ENCODE measurements at regions not wholly inside any gene's neighbourhood (a gene's known extent, or its start where the extent isn't known, plus 50 kb on each side); places are given as distances from the start of the nearest gene placed in this dataset.

DNA sequence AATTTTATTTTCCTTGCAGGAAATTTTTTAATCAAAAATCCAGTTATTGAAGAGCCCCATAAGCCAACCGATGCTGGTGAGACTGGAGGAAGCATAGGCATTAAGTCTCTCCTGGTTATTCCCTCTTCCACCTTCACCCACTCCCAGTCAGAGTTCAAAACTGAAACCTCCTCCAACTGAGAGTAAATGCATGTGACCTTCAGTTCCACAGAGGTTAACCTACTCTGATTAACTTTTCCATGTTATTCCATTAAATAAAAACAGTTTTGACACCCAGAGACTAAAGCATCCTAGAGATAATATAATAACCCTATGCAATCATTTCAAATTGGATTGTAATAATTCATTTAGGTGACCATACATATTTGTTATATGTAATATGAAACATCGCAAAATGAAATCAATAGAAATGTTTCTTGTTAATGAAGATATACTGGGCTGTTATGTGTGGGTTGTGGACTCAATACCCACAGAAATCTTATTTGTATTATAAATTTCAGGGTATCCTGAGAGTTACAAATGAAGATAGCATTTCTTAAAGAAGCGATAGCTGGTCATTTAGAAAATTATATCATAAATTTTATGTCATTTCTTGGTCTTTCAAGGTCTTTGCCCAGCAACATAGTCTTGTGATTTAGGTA is 376.5 kb downstream of the SETD4 start:
- DNase-seq: no peak

DNA sequence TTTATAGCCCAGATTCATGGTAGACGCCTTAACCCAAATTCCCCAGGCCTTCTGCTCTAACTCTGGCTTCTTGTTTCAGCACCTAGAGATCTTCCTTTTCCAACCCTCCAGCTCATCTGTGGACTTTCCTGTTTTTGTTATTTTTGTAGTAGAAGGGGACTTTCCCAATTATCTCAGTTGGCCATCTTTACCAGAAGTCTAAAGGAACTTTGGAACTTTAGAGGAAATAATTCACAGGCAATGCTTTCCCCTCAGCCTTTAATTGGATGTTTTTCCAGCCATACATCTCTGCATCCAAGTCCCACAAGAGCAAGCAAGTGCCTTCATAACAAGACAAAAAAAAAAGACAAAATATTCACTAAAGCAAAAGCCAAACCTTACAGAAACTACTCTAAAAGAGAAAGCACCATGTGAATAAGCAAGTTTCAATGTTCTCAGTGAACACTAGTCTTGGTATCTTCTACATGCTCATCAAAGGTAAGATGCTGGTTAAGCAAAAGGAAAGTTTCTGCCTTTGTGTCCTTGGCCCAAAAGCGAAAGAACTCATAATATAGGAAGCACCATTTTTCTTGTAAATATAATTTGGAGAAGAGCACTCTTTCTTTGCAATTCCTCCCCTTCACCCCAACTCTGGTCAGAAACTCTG is 377.3 kb downstream of the SETD4 start:
- DNase-seq: no peak

DNA sequence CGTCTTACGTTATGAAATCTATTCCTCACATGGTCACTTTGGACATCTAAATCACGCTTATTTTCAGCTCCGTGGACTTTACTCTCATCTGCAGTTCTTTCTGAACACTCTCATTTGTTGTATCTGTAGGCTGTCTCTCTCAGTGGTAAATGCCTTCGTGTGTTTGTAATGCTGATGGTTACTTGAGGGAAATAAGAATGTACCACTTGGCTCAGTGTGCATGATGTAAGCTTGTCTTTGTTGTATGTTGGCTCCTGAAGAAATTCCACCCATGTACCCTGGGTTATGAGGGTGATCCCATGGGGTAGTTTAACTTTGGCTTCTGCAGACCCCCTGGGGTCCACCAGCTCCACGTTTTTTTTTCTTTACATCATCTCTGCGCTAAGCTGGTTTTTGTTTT is 378.4 kb downstream of the SETD4 start:
- DNase-seq: no peak

DNA sequence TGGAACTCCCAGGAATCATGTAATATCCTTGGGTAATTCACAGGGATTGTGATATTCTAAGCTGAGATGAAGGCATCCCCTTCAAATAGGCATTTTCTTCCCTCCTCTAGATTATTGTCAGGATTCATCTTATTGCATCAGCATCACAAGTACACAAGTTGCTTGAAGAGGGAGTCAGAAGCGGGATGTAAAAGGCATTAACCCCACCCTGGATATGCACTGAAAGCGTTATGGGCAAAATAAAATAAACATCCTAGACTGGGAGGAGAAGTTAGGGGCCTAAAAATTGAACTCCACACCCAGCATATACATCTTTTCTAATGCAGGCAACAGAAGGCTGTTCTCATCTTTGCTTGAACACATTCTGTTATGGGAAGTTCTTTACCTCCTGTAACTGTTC is 381.2 kb downstream of the SETD4 start:
- no peak for DNase-seq

DNA sequence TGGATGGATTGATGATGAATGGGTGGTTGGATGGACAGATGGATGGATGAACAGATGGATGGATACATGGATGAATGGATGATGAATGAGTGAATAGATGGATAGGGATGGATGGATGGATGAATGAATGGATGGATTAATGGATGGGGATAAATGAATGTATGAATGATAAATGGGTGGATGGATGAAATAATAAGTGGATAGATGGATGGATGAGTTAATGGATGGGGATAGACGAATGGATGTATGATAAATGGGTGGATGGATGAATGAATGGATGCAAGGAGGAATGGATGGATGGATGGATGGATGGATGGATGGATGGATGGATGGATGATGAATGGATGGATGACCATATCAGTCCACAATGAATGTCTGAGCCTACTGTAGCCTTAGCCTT is 381.9 kb downstream of the SETD4 start:
- DNase-seq: no peak

DNA sequence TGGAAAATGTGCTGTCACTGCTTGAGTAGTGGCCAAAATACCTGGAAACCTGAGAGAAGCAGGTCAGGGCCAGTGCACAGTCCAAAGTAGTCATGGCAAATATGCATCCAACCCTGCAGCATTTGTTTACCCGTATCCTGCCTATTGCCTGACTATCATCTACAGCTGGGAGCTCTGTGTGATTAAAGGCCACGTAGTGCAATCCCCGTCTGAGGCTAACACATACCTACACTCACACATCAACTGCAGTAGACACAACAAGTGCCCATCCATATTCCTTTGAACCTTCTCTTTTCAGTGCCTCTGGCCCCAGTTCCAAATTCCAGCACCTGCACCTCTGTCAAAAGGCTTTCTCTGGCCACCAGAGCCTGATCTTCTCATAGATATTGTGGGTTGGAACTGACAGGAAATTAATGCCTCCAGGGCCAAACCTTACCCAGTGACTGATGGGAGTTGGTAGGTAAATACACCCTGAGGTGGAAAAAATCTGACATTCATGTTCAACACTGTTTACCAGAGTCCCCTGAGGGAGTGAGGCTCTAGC is 383.0 kb downstream of the SETD4 start:
- no peak for DNase-seq

DNA sequence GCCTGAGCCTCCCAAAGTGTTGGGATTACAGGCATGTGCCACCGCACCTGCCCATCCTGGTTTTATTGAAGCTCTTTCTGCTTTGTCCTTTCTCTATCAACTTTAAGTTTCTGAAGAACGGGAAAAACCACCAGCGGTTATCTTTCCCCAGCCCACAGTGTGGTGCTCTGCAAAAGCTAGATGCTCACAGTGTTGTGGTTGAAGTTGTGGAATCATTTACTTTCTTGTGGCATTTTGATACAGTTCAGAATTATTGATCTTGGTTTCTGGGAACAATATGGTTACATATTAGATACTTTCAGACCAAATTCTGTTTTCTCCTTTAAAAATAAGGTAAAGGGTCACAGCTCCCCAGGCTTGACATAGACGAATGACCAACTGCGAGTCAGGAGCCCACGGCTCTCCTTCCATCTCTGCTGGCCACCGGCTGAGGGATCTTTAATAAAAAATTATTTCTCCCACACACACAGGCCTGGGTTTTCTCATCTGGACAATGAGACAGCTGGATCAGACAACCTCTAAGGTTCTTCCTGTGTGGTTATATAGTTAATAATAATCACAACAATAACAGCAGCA is 385.3 kb downstream of the SETD4 start:
- DNase-seq: no peak

DNA sequence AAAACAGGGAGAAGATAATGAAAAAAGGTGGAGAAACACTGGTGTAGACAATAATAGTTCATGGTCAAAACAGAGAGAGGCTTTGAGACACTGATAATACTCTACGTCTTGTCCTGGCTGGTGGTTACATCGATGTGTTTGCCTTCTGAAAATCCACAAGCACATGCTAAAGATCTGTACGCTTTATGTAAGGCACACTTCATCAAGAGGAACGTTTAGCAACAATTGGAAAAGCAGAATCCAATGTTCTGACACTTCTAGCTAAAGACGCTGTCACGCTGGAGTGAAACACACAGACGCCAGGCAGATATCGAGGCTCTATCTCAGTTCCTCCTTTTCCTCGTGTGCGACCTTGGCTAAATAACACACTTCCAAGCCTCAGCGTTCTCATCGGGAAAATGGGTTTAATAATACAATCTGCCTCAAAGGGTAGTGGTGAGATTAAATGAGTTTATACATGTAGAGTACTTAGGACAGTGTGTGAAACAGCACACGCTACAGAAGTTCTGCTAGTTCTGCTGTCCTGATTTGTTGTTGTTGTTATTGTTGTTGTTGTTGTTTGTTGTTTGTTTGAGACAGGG is 386.1 kb downstream of the SETD4 start:
- no peak for DNase-seq

DNA sequence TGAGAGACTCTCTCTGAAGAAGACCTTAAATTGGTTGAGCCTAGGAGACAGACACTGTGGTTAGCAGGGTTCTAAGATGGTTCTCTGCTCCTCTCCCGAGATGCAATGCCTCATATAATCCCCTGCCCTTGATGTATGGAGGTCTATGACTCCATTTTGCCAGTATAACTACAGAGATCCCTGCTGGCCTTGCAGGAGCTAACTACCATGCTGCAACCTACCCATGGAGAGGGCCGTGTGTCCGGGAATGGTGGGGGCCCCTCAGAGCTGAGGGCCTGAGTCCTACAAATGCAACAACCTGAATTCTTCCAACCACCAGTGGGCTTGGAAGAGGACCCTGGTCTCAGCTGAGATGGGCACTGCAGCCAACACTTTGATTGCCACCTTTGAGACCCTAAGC is 388.0 kb downstream of the SETD4 start:
- no peak for DNase-seq

DNA sequence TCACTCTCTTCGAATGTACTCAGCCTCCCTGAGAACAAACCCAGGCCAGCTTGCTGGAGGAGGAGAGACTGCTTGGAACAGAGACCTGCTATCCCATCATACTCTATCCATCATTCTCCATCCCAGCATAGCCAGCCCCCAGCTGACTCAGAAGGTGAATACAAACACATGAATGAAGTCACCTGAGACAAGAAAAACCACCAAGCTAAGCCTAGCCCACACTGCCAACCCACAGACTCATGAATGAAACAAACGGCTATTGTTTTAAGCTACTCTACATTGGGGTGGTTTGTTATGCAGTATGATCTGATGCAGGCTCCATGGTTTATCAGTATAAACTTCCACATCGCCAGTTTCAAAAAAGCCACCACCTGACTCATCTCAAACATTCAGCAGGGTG is 395.6 kb downstream of the SETD4 start:
- no peak for DNase-seq

DNA sequence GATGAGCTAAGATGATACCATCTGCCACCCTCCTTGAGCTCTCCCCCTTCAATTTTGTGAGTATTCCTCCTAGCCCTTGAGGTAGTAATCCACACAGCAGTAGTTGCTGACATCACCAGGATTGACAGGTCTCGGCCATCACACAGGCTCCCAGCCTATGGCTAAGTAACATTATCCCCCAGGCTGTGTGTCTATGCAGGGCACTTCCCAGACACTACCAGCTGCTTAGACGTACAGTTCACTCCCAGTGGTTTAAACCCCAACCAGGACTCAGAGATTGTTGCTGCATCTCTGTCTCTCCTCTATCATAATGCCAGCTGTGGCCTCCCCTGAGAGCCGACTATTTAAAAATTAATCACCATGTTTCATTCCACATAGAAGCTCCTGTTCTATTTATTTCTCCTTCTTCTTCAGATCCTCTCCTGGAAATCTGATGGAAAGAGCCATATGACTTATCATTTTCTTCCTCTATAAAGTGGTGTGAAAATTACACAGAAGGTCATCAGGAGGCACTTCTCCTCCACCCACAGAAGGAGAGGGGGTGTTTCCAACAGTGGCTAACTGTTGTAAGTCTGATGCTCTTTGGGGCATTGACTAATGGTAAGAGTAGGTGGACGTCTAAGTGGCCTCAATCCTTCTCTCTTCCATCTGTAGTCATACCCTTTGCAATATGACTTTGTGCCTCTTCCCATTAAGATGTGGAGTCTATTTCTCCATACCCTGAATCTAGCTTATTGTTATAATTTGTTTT is 396.3 kb downstream of the SETD4 start:
- no peak for DNase-seq

DNA sequence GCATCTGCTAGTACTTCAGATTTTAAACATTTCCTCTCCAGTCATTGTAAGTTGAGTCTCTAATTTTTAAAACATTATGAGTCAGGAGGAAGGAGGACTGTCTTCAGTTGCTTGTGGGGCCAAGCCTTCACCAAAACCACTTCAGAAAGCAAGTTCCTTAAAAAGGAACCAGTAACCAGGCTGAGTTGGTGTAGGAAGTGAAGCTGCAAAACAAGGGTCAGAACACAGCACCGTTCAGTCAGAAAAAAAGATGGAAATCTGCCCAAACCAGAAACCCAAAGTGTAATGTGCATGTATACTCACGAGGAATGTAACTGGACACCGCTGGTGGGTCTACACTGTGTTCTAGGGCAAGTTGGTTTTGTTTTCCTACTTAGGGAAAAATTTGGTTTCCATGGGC is 402.1 kb downstream of the SETD4 start:
- peak; percentile 91 for DNase-seq

DNA sequence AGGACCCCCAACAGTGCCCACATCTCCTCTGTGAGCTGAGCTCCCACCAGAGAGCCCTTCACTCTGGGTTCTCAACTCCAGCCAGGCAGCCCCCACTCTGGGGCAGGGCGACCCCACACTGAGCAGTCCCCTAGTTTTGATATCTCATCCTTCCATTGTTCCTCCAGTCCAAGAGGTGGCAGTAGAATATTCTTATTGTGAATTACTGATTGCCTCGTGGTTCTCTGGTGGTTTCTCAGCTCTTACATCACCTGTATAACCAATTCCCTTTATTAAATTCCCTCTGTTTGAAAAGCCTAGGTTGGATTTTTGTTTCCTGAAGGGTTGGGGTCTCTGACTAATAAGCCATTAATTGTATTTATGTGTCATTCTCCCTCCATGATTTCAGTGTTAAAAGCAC is 407.5 kb downstream of the SETD4 start:
- no peak for DNase-seq

DNA sequence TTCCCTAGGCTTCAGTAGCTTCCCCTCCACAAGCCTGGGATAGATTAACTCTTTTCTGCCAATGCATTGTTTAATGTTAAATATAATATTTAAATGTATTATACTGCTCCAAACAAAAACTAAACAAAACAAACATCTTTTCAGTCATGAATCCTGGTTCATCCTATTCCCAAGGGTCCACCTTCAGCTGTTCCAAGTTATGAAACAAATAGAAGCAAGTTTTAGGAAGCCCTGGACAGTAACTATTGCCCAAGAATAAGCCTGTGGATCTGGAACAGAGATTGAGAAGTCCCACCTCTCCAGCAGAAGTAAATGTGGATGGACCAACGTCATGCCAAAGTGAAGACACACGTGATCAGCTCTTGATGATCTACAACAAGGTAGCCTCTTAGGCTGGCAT is 408.1 kb downstream of the SETD4 start:
- DNase-seq: no peak

DNA sequence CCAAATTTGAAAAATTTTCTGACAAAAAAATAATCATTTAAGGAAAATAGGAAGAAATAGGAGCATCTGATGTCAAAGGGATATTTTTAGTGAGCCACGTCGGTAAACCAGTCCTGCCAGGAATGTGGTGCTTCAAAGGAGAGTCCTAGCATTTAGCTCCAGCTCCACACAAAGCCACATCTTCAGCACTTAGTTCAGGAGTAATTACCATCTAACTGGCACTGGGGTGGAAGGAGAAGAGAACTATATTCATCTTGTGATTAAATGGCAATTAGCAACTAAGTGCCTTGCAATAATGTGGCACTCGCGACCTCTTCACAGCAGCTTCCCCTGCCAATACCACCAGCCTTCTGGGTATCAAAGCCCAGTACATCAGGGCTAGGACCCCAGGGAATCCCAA is 409.1 kb downstream of the SETD4 start:
- no peak for DNase-seq

DNA sequence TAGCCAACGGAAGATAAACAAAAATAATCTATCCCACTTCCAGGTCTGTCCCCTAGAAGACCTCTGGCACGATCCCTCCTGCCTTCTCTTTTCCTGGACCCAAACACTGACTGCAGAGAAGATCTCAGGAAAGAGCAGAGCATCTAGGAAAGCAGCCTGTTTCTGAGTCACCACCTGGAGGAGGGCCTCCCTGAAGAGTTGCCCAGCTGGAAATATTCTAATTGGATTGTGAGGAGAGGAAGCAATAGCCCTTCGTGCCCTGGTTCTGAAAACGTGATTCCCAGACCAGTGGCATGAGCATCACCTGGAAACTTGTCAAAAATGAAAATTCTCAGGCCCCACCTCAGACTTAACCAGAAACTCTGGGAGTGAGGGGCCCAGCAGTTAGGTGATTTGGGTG is 411.1 kb downstream of the SETD4 start:
- DNase-seq: peak; percentile 51

DNA sequence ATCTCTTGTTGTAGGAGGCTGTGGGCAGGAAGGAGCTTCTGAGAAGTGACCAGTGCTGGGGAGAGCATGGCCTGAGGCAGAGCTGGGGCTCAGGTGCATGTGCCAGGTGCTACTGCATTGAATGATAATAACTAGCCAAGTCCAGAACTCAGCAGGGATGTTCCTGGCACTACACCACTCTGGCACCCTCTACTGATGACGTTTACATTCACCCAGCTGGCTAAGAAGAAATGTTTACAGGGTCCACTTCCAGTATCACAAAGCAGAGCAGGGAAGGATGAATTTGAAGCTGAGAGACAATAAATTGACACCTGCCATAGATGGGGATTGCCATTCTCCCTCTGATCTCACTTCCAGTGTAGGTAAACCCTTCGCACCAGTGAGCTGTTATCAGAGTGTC is 411.8 kb downstream of the SETD4 start:
- DNase-seq: no peak

DNA sequence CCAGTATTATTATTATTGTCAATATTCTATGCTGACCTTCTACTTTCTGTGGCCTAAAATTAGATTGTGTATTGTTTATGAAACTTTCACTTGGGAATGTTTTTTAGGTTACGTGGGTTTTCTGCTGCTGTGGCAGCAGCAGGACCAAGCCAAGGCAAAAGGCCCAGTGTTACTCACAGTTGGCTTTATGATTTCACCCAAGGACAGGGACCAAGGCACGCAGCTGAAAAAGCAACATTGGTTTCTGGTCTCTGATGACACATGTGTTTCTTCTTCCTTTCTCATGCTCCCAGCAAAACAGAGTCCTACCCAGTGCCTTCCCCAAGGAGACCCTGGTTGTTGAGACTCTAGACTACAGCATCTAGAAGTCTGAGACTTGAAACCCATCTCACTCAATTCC is 413.7 kb downstream of the SETD4 start:
- DNase-seq: no peak

DNA sequence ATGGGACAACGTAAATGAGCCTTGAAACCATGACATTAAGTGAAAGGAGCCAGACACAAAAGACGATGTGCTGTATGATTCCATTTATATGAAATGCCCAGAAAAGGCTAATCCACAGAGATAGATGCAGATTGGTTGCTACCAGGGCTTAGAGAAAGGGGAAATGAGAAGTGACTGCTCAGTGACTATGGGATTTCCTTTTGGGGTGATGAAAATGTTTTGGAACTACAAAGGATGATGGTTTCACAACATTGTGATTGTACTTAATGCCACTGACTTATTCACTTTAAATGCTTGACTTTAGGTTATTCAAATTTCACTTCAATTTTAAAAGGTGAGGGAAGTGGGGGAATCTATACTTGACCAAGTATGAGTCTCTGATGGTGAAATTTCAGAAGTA is 414.3 kb downstream of the SETD4 start:
- no peak for DNase-seq

DNA sequence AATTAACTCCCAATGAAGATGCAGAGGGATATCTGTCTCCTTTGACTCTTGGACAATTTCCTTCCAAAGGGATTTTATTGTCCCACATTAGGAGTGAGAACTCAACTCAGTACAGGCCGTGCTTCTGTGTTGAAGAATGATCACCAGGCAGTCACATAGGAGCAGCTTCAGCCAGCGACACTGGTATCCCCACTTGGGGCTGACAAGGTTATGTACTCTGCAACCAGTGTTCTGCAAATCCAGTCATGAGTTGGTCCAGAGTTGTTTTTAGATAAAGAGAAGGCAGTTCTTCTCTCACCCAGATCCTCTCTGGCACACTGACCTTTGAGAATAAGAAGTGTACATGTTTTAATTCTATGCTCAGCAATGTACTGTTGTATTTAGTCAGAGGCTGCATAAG is 415.8 kb downstream of the SETD4 start:
- DNase-seq: no peak

DNA sequence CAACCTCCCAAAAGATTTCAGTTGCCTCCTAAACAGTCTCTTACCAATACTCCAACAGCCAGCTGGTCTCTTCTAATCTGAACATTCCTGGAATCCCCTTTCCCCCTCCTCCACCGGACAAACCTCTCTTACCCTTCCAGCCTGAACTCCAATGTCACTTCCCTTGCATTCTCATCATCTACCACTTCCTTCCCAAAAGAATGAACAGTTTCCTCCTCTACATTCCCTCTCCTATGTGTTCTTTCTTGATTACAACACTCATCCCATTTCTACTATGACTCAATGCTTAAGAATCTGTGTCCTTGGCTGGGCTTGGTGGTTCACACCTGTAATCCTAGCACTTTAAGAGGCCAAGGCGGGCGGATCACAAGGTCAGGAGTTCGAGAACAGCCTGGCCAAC is 417.1 kb downstream of the SETD4 start:
- peak; percentile 78 for DNase-seq

DNA sequence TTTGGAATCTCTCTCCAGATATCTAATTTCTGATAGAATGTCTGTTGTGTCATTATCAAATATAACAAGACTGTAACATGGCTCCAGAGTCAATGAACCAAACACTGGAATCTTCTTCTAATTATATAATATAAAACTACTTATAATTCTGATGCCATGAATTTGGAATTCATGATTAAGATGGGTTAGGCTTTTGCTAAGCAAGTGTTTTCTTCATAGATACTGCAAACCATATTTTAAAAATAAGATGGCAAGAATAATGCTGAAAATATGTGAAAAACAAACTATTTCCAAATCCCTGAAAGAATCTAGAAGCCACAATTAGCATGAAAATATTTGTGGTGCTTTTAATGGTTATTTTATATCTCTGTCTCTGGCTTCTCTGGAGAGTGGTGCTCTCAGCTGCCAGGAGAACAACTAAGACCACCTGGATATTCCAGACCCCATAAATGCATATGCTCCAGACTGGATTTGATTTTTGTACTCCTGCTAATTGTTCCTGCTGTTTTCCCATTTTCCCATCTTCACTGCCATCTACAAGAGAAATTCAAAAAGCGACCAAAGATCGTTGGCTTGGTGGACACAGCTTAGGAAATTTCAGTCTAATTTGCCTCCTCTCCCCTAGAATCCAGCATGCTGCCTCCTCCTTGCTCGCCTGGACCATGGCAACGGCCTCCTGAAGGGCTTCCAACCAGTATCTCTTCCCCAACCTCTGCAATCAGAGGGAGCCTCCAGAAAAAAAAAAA is 418.9 kb downstream of the SETD4 start:
- DNase-seq: peak; percentile 89
